GM18511 (cell line): ENCODE measurements at regions not wholly inside any gene's neighbourhood (a gene's known extent, or its start where the extent isn't known, plus 50 kb on each side); places are given as distances from the start of the nearest gene placed in this dataset.
"Not testable (repeated sequence)": the region's sequence is repeated elsewhere in the genome, so short reads cannot be mapped to it uniquely, and the experiment has no call there.

Experiments used
- ATAC-seq: cut with Tn5 transposase; IDR thresholded peaks from one replicate; pipeline ENCODE4 v1.9.1; 2021; ENCODE audit warnings: mild to moderate bottlenecking, moderate library complexity; ENCODE audit not compliant: unreplicated experiment

DNA sequence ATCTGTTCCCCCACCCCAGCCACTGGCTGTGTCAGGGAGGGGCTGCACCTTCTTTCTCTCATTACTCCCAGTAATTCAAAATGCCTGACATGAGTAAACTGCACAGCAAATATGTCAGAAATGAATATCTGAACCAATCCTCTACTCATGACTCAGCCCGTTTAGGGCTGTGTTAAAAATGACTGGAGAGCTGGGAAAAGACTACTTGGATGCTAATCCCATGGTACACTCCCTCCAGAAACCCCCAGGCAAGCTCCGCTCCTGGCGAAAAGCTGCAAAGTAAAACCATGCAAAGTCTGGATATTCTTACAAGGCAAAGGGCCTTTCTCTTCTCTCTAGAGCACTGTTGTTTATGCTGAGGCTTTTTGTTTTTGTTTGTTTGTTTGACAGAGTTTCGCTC, 448.1 kb upstream of the DYNLRB2 start:
- no peak for ATAC-seq

DNA sequence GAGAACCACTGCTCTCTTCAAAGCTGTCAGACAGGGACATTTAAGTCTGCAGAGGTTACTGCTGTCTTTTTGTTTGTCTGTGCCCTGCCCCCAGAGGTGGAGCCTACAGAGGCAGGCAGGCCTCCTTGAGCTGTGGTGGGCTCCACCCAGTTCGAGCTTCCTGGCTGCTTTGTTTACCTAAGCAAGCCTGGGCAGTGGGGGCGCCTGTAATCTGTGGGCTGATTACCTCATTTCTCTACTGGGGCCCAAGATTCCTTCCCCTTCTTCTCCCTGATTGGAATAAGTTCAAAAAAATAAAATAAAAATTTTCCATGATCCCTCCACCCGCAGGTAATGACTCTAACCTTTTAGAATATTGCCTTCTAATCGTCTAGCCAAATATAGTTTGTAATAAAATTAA, 449.3 kb upstream of the DYNLRB2 start:
- ATAC-seq: not testable (repeated sequence)

DNA sequence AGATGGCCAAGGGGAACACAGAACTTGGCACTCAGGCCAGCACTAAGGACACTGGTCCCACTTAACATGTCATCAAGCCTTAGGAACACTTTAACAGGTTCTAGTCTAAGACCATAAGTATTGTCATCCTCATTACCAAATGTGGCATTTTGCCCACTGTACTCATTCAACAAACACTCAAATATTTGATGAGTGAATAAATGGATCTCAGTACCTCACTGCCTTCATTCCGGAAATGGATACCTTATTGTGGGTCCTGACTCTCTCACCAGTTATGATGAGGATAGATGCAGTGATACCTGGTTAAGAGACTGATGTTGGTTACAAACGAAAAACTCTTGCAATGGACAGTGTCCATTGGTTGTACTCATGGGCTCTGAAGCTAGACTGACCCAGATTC, 455.2 kb upstream of the DYNLRB2 start:
- ATAC-seq: no peak

DNA sequence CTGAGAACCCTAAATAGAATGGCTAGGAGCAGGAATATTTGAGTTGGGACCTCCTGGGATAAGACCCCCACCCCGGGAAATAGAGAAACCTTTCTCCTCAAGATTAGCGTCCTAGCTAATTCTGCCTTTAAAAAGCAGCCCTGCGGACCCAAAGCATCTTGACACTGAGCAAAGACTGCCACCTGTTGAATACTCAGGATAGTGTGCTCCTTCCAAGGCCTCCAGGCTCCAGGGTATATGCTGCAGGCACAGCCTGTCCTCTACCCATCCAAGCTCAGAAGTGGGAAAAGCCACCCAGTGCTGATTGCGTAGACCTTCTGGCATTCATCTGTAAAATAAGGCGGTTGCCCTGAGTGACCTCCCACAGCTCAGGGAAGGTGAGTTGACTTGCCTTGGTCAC, 456.2 kb upstream of the DYNLRB2 start:
- ATAC-seq: no peak

DNA sequence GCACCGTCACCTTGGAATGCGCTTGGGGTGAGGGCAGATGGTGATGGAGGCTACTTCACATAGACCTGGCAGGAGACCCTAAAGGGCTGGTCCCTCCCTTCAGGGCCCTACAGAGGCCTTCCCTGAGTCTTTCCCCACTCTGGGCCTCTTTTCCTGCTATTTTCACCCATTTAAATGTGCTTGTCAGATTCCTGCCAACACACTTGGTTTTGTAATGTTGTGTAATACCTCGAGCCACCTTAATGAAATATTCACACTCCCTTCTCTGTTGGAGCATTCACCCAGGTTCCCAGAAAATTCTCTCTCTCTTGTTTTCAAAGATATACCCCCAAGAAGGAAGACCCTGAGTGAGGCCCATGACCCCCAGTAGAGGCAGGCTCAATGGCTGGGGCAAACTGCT, 456.6 kb upstream of the DYNLRB2 start:
- ATAC-seq: no peak

DNA sequence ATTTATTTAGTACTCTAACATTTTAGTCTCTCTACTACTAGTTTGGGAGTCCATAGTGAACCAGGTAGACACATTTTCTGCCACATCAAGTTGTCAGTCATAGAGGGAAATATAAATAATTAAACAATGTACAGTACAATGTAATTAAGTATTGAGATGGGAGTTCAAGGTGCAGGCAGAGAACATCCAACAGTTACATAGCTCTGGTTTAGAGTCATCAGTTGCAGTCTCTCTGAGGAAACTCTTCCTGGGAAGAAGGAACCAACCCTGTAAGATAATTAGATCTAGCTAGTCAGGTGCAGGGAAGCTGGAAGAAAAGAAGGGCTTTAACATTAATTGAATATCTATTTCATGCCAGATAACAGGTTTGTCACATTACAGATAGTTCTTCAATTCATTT, 457.9 kb upstream of the DYNLRB2 start:
- ATAC-seq: no peak

DNA sequence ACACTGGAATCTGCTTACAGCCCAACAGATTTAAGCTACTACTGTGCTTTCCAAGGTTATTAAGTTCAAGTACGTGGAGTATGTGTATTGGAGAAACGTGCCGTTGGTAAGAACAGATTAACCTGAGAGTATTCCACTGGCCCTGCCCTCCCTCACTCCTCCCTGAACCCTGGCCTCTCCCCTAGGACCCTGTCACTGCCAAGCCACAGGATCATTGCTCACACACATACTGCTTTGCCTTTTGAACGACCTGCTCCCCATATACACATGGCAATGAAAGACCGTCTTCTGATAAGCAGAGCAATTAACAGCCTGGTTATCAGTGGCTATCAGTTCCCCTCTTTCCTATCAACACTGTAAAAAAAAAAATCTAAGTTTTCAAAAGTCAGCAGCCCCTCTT, 458.9 kb upstream of the DYNLRB2 start:
- ATAC-seq: no peak

DNA sequence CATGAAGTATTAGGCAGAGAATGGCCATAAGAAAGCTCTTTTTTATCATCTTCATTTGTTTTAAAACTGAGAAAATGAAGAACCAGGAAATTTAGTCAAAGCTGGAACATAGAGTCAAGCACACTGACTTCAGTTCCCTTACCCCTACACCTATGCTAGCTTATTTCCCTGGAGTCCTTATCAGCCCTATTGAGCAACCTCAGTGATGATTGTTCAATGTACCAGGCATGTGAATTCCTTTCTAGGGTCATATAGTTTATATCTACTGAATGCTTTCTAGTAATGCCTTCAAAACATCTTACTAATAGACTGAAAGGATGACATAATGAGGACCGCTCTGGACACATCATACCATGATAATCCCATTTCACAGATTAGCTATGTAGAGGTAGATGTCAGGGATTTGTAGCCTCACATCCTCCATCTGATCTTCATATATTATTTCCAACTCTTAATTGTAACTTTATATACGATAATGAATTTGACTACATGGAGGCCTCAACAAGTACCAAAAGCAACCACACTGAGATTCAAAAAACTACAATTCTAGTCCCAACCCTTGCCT, 460.4 kb upstream of the DYNLRB2 start:
- no peak for ATAC-seq

DNA sequence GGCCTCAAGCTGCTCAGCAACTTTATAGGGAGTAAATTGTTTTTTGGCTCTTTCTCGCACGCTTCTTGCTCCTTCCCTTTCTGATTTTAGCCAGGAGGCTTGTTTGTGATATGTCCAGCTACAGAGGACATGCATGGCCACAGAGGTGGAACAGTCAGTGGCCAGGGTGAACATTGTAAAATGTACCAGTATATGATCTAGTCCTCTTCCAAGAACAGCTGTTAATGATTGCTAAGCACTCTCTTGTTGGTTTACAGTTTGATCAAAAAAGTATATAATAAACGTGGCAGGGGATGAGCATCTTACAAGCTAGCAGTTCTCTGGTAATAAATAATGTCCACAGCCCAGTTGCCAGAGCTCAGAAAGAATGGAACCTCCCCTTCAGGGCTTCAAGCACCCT, 461.7 kb upstream of the DYNLRB2 start:
- ATAC-seq: no peak

DNA sequence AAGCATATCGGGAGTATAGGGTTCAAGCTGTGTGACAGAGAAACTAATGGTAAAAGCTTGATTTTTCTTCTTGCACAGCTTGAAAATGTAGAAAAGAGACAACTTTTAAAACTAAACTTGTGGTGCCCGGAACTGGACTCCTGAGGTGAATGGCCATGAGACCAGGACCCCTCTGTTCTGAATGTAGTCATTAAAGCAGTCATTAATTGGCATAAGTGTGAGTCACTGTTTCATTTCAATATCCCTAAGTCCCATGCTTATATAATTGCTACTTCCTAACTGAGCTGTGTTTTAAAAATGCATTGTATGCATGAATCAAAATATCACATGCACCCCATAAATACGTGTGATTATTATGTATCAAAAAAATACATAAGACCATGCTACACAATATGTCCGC, 463.1 kb upstream of the DYNLRB2 start:
- ATAC-seq: no peak

DNA sequence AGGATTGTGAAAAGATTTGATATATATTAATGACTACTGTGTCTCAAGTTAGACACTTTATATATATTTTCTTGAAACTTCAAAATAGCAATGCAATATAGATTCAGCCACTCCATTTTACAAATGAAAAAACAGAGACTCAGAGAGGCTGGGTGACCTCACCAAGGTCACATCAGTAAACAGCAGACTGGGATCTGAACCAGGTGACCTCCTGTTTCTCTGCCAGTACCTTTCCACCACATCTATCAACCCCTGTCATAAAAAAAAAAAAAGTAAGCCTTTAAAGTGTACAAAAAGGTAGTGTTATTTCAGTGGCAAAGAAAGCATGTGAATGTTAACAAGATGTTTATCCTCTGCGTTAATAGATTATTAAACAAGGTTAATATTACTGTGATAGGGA, 466.5 kb upstream of the DYNLRB2 start:
- no peak for ATAC-seq

DNA sequence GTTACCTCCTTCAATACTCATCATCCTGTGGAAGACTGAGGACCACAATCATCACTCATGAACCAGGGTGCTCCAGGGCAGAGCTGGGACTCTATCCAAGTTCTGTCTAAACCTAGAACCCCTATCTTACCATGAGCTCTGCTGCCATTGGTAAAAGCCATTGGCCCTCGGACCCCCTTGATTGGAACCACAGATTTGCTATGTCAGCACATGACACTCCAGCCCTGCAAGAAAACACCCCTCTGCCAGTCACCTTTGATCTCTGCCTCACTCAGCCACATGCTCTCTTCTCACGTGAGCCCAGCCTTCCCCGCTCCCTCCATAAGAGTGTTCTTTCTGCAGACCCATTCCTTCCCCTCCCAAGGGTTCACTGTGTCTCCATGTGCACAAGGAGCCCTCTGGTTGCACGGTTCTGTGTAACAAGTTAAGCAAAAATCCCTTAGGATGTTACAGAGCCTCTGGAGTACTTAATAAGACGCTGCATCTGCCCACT, 468.8 kb upstream of the DYNLRB2 start:
- no peak for ATAC-seq

DNA sequence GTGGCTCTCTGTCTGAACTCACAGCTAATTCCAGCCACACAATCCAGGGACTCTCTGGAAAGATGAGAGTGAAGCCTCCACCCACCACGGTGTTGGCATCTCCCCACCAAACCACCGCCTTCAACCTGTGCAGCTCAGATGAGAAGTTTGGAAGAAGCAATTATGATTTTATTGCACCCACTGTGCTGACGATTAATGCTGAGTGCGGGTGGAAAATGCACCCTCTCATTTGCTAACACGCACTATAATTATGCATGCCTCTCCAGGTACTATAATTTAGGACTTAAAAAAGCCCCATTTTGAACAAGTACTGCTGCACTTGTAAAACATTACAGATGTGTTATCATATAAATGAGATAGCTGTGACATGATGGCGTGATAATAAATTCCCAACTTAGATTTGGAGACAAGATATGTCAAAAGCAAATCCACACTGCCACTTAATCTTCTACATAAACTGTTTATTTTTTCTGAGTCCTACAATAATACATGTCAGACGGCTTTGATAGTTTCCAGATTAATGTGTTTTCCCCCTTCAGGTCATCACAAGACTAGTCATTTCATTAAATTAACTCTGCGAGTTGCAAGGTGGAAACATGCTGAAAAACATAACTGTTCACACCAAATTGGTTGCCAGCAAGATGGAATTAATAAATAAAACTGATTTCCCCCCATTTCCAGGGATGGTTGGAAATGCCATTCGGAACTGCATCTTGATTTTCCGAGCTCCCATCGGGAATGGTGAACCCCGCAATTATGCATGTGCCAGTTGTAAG, 466.5 kb upstream of the MAF start:
- ATAC-seq: no peak

DNA sequence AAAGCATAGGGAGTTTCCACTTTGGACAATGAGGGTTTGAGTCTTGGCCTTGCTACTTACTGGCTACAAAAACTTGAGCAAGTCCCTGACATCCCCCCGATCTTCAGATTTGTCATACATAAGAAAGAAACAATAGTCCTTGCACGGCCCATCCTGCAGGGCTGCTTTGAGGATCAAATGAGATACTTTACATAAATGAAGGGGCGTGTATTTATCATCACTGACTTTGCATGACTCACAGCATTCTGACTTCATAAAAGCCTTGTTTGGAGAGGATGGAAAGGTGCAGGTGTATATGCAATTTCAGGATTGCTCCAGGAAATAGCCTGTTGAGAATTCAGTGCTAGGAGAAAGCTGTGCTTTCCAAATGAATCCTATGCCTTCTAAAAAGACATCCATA, 465.0 kb upstream of the MAF start:
- no peak for ATAC-seq

DNA sequence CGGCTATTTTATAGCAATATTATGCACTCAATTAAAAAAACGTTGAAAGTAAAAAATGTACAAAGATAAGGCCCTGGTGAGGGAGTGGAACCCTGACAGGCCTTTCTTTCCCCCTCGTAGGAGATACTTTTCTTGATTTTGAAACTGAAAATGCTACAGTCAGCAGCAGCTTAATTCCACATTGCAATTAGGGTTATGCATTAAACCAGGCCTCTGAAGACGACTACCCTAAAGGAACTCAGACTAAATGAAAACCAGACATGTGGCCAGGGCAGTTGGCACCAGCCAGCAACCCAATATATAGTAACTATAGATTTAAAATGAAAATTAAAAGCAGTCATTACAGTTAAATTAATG, 463.2 kb upstream of the MAF start:
- no peak for ATAC-seq

DNA sequence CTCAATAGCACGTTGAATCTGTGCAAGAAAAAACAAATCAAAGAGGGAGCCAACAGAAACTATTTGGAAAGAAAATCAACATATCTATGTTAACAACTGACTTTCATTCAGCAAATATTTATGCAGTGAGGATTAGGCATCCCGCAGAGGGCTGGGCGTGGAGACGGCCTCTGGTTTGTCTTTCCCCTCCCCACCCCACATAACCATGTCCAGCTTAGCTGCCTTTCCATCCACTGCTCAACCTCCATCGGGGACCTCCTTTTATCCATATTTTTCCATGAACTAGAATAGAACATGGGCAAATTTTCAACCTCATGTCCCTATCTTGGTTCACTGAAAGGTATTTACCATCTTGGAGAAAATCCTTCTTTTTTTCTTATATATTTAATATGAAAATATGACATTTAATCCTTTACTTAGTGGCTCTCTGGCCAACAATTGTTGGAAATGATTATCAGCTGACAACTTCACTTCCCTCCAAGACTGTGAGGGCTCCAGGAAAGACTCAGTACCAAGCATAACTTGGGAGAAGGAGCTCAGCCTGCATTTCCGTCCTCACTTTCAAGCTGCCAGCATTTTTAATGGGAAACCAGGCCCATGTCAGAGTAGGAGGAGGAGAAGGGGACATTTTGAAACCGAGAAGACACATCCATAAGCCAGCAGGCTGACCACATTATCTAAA, 462.6 kb upstream of the MAF start:
- ATAC-seq: no peak

DNA sequence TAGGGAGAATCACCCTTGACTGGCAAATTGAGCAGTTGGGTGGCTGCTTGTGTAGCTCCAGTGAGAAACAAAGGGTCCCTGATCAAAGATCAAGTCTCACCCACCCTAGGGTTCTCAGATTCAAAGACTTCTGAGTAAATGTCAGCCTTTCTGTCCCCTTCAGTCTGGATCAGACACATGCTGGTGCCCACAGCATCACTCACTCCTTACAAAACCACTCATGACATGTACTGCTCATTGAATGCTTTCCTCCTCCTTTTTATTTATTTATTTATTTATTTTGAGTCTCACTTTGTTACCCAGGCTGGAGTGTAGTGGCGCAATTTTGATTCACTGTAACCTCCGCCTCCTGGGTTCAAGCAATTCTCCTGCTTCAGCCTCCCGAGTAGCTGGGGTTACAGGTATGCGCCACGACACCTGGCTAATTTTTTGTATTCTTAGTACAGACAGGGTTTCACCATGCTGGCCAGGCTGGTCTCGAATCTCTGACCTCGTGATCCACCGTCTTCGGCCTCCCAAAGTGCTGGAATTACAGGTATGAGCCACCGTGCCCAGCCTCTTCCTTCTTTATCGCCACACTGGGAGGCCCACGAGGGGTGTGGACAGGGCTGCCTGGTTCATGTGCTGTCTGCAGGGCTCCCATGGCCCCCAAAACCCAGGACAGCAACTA, 462.0 kb upstream of the MAF start:
- no peak for ATAC-seq

DNA sequence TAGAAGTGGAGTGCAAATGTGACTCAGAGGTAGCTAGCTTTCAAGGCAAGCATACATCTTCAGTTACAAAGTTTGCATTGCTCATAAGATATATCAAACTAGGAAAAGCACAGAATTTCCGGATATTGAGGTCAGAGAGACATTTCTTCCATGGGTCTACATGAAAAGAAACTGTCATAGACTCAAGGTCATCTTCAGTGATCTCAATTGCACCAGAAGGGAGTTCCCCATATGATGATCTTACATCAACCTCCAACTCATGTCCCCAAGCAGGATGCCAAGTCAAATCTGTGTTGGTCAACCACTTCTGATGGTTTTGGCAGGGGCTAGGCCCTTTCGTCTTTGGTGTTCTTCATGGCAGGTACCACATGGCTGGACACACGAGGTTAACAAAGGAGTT, 459.9 kb upstream of the MAF start:
- ATAC-seq: no peak

DNA sequence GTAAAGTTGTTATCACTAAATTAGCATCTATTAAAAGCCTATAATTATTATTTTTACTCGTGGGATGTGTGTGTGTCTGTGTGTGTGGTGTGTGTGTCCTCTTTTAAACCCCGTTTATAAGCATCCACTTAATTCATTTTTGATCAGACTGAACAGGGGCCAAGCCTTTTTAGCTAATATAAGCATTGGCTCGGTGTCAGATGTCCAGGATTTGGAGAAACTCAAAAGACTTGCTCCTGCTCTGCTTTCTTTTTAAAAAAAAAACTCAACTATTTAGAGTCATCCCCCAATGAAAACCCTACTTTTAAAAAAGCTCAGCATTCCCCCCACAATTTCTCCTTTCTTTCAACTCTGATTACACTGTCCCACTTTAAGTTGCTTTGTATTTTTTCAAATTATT, 459.3 kb upstream of the MAF start:
- no peak for ATAC-seq

DNA sequence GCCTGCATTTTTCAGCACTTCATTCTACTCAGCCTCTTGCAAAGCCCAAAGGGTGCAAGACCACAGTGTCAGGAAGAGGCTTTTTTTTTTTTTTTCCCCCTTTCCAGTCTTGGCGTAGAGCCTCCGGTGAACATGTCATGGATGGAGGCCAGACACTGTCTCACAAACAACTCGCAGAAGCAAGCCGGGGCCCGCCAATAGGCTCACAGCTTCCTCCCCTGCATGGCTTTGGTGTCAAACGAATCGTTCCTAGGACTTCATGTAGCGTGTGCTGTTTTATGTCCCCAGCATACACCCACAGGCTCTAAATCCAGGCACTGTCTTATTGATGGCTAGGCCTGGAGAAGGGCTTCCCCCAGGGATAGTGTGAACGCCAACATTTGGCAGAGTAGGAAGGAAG, 457.7 kb upstream of the MAF start:
- ATAC-seq: no peak

DNA sequence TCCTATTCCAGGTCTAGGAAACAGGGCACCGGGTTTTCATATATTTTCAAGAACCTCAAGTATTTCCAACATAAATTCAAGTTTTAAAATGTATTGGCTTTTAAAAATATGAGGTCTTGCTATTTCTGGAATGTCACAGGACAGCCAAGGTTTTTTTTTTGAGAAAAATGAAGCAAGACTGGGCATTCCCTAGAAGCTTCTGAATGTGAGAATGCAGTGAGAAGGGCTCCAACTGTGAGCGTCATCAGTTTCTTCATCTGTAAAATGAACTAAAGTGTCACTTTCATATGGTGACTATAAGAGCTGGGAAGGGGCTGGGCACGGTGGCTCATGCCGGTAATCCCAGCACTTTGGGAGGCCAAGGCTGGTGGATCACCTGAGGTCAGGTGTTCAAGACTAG, 455.8 kb upstream of the MAF start:
- no peak for ATAC-seq

DNA sequence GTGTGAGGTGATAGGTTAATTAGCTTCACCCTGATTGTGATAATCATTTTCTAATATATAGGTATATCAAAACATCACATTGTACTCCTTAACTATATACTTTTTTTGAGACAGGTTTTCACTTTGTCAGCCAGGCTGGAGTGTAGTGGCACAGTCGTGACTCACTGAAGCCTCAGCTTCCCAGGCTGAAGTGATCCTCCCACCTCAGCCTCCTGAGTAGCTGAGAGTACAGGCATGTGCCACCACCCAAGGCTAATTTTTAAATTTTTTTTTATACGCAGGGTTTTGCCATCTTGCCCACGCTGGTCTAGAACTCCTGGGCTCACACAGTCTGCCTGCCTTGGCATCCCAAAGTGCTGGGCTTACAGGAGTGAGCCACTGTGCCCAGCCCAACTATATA, 455.3 kb upstream of the MAF start:
- ATAC-seq: no peak
